Gastroesophageal sphincter (tissue), 3 donors: ENCODE measurements at regions not wholly inside any gene's neighbourhood (a gene's known extent, or its start where the extent isn't known, plus 50 kb on each side); places are given as distances from the start of the nearest gene placed in this dataset.

Experiments used
- CTCF ChIP-seq, 4 experiments: fragments of 200-600 bp in 2 of 4; fragments of 450-650 bp in 2 of 4; sonication (generic) in 1 of 4; IDR thresholded peaks; one replicate each; pipeline ENCODE4 v1.5.1; 2017 to 2019; ENCODE audit warnings: antibody characterized with exemption in 4 of 4, mild to moderate bottlenecking in 2 of 4, moderate library complexity in 2 of 4
- POLR2A ChIP-seq, 2 donors: fragments of 450-650 bp; IDR thresholded peaks; one replicate each; pipeline ENCODE4 v1.6.1; 2017; ENCODE audit warnings: antibody characterized with exemption in 2 of 2, mild to moderate bottlenecking in 2 of 2, moderate library complexity in 1 of 2
- POLR2AphosphoS5 ChIP-seq: sonication (generic); formaldehyde crosslinking; IDR thresholded peaks from one replicate; pipeline ENCODE4 v1.6.1; 2017; ENCODE audit warnings: antibody characterized with exemption

- no peak for TF ChIP-seq CTCF (IDR thresholded peaks at IDR 0.05)
- no peak for TF ChIP-seq POLR2A (IDR thresholded peaks at IDR 0.05)
- no peak for TF ChIP-seq POLR2AphosphoS5
Measured at GRCh38 chr2:194301946-194302345, 1355.1 kb upstream of the SLC39A10 start.
